ENCODE measurements at regions not wholly inside any gene's neighbourhood (a gene's known extent, or its start where the extent isn't known, plus 50 kb on each side); places are given as distances from the start of the nearest gene placed in this dataset.

- TF ChIP-seq CTCF (IDR thresholded peaks at IDR 0.05) (no peak), REST (IDR thresholded peaks at IDR 0.05; ENCODE audit: low read depth, low read length) (no peak), POLR2AphosphoS5 (IDR thresholded peaks at IDR 0.05; ENCODE audit: low read depth, low read length) (no peak)
Observed at GRCh38 chr3:164641071-164641470, 437.2 kb downstream of the SI start.

Measured in SK-N-SH (cell line).